SU-DHL-6 (cell line): ENCODE measurements at regions not wholly inside any gene's neighbourhood (a gene's known extent, or its start where the extent isn't known, plus 50 kb on each side); places are given as distances from the start of the nearest gene placed in this dataset.

Experiments used
- EZH2phosphoT487 ChIP-seq: fragments of 200-600 bp; sonication (generic), shearing (Covaris generic); conservative IDR thresholded peaks from 2 replicates; pipeline ENCODE4 v1.6.1; 2018; ENCODE audit warnings: mild to moderate bottlenecking, antibody characterized with exemption, low read length, moderate library complexity, mixed read lengths
- TF ChIP-seq, protein P1 (sequence below): fragments of 200-600 bp; sonication (generic); IDR thresholded peaks from one replicate; pipeline ENCODE4 v1.5.1; 2017; ENCODE audit warnings: antibody characterized with exemption, mild to moderate bottlenecking, low read length, moderate library complexity; ENCODE audit not compliant: insufficient read depth, poor library complexity, severe bottlenecking

DNA sequence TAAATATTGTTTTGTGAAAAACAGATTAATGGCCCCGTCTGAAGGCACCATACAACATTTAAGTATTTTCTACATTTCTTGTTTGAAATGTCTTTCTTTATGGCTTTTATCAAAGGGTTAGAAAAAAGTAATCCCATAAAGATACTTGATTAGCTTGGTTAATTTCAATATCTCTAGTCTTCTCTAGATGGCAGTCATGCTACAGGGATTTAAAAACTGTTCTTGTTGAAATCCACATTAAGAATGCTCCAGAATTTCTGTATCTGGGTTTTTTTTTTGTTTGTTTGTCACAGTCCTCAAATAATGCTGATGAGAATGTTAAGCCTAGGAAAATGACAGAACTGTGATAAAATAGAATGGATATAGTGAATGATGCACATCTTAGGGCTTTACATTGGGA is 109.0 kb upstream of the AADAT start:
- TF ChIP-seq, protein P1, sequence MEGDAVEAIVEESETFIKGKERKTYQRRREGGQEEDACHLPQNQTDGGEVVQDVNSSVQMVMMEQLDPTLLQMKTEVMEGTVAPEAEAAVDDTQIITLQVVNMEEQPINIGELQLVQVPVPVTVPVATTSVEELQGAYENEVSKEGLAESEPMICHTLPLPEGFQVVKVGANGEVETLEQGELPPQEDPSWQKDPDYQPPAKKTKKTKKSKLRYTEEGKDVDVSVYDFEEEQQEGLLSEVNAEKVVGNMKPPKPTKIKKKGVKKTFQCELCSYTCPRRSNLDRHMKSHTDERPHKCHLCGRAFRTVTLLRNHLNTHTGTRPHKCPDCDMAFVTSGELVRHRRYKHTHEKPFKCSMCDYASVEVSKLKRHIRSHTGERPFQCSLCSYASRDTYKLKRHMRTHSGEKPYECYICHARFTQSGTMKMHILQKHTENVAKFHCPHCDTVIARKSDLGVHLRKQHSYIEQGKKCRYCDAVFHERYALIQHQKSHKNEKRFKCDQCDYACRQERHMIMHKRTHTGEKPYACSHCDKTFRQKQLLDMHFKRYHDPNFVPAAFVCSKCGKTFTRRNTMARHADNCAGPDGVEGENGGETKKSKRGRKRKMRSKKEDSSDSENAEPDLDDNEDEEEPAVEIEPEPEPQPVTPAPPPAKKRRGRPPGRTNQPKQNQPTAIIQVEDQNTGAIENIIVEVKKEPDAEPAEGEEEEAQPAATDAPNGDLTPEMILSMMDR = no peak
- TF ChIP-seq EZH2phosphoT487 = no peak
